ENCODE measurements at regions not wholly inside any gene's neighbourhood (a gene's known extent, or its start where the extent isn't known, plus 50 kb on each side); places are given as distances from the start of the nearest gene placed in this dataset.

GRCh38 chr6:80872199-80872950, 765.9 kb downstream of the BCKDHB start:
- Histone ChIP-seq H3K79me2 (replicated peaks; ENCODE audit: insufficient read depth, low read length) (no peaks in the 10 kb centered on the region), H3F3A (ENCODE audit: insufficient read depth, low read length, poor library complexity, severe bottlenecking) (no peaks in the 10 kb centered on the region), H3K4me3 (ENCODE audit: low read length) (no peak overlapping the region), H2AFZ (ENCODE audit: low read depth, low read length) (no peak overlapping the region), H3K9me3 (ENCODE audit: low read length) (no peaks in the 10 kb centered on the region), H3K27me3 (ENCODE audit: insufficient read depth, low read depth, low read length) (no peaks in the 10 kb centered on the region), H3K9ac (ENCODE audit: low read length) (no peak overlapping the region), H3K27ac (ENCODE audit: low read length) (no peak overlapping the region), H3K4me2 (ENCODE audit: low read length) (no peak overlapping the region), H3K36me3 (ENCODE audit: insufficient read depth, low read length) (no peaks in the 10 kb centered on the region), H4K20me1 (ENCODE audit: insufficient read depth) (no peaks in the 10 kb centered on the region), H3K9me2 (ENCODE audit: insufficient read depth, low read length) (no peaks in the 10 kb centered on the region)
- TF ChIP-seq EP300 (conservative IDR thresholded peaks at IDR 0.05; ENCODE audit: poor library complexity, severe bottlenecking) (no peak), SMC3 (conservative IDR thresholded peaks at IDR 0.05; ENCODE audit: poor library complexity) (no peak), REST (IDR thresholded peaks at IDR 0.05; ENCODE audit: borderline replicate concordance) (no peak), TAF1 (IDR thresholded peaks at IDR 0.05; ENCODE audit: low read depth) (no peak), RAD21 (conservative IDR thresholded peaks at IDR 0.05) (no peak), POLR2AphosphoS5 (IDR thresholded peaks at IDR 0.05) (no peak), CTCF (IDR thresholded peaks at IDR 0.05; ENCODE audit: poor library complexity, severe bottlenecking) (no peak), EZH2 (IDR thresholded peaks at IDR 0.05; ENCODE audit: borderline replicate concordance, insufficient read depth, low read length, poor library complexity, severe bottlenecking) (no peak)

- TF ChIP-seq MXI1 (conservative IDR thresholded peaks at IDR 0.05; ENCODE audit: poor library complexity, severe bottlenecking) (no peak), RAD21 (conservative IDR thresholded peaks at IDR 0.05) (no peak), REST (IDR thresholded peaks at IDR 0.05; ENCODE audit: borderline replicate concordance) (no peak), SMC3 (conservative IDR thresholded peaks at IDR 0.05; ENCODE audit: poor library complexity) (no peak), EP300 (conservative IDR thresholded peaks at IDR 0.05; ENCODE audit: poor library complexity, severe bottlenecking) (no peak), EZH2 (IDR thresholded peaks at IDR 0.05; ENCODE audit: borderline replicate concordance, insufficient read depth, low read length, poor library complexity, severe bottlenecking) (no peak), POLR2AphosphoS5 (IDR thresholded peaks at IDR 0.05) (no peak), CTCF (IDR thresholded peaks at IDR 0.05; ENCODE audit: poor library complexity, severe bottlenecking) (no peak), TAF1 (IDR thresholded peaks at IDR 0.05; ENCODE audit: low read depth) (no peak)
- H3K4me3 ChIP-seq (ENCODE audit: low read length), result no peak overlapping the region
- no peaks in the 10 kb centered on the region for H3K36me3 ChIP-seq (ENCODE audit: insufficient read depth, low read length)
- H3K9me2 ChIP-seq (ENCODE audit: insufficient read depth, low read length), result no peaks in the 10 kb centered on the region
- H3K79me2 ChIP-seq (replicated peaks; ENCODE audit: insufficient read depth, low read length), result no peaks in the 10 kb centered on the region
- no peak overlapping the region for H3K9ac ChIP-seq (ENCODE audit: low read length)
- H3K27me3 ChIP-seq (ENCODE audit: insufficient read depth, low read depth, low read length), result no peaks in the 10 kb centered on the region
- H3K27ac ChIP-seq (ENCODE audit: low read length), result no peak overlapping the region
- no peaks in the 10 kb centered on the region for H3F3A ChIP-seq (ENCODE audit: insufficient read depth, low read length, poor library complexity, severe bottlenecking)
- H3K4me2 ChIP-seq (ENCODE audit: low read length), result no peak overlapping the region
- no peak overlapping the region for H2AFZ ChIP-seq (ENCODE audit: low read depth, low read length)
- H4K20me1 ChIP-seq (ENCODE audit: insufficient read depth), result no peaks in the 10 kb centered on the region
- no peaks in the 10 kb centered on the region for H3K9me3 ChIP-seq (ENCODE audit: low read length)
Observed at GRCh38 chr6:80862756-80863155, 756.3 kb downstream of the BCKDHB start.
